Sciatic nerve (tissue), 2 donors: ENCODE measurements at regions not wholly inside any gene's neighbourhood (a gene's known extent, or its start where the extent isn't known, plus 50 kb on each side); places are given as distances from the start of the nearest gene placed in this dataset.
A peak's percentile ranks its signal among the peaks of the same experiment; 100 is the strongest.

Experiments
- ATAC-seq: fragments of 200-7000 bp; cut with Tn5 transposase; one replicate; pipeline ENCODE4 v1.9.1; 2020; ENCODE audit warnings: mild to moderate bottlenecking, moderate library complexity
- DNase-seq: peaks from one replicate; pipeline ENCODE4 v3.0.0-alpha.2; 2020; ENCODE audit warnings: low spot score
- intact Hi-C: fragments of 100-400 bp; cut with DNase I; formaldehyde crosslinking; loops from one replicate; pipeline ENCODE4 v1.14.2; 2022
- donor health status: DM: no; HTN: no; CAD: no.
- donor health status: DM: no; HTN: no; CAD: no.

GRCh38 chr10:118473305-118473960, 122.0 kb downstream of the PRLHR start:
- intact Hi-C loops, result no loop called here
- ATAC-seq (no peak), DNase-seq (no peak)

GRCh38 chr10:118472415-118473304, 122.8 kb downstream of the PRLHR start:
- ATAC-seq (no peak), DNase-seq (no peak)
- intact Hi-C loops, result no loop called here

- intact Hi-C loops, result no loop called here
- ATAC-seq (no peak), DNase-seq (no peak)
Observed at GRCh38 chr10:118471863-118472262, 123.6 kb downstream of the PRLHR start.

GRCh38 chr10:118470470-118470869, 125.0 kb downstream of the PRLHR start:
- intact Hi-C loops, result no loop called here
- no peak for DNase-seq
- no peak for ATAC-seq

GRCh38 chr10:118467200-118467599, 125.1 kb upstream of the FAM204A start:
- intact Hi-C loops, result no loop called here

GRCh38 chr10:118465300-118465874, 123.3 kb upstream of the FAM204A start:
- intact Hi-C loops, result no loop called here
- DNase-seq (no peak), ATAC-seq (no peak)

More at GRCh38 chr10:118467200-118467599, 125.1 kb upstream of the FAM204A start:
- no peak for ATAC-seq
- DNase-seq, result no peak

DNA sequence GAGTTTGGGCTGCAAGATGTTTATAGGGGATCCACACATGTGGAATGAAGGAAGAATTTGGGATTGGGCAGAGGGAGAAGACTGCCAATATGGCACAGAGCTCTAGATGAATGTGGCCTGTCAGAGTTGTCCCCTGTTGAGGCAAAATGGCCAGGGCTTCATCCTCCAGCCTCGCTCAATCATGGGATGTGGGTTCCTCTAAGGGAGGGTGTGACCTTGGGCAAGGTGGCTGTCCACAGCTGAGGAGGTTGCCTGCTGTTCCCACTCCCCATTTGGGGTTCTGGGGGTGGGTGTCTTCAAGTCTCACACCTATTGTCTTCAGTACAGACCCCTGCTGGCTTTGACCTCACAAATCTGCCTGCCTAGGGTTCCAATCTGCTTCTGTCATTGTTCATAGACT, 121.6 kb upstream of the FAM204A start:
- intact Hi-C loops, result no loop called here
- no peak for ATAC-seq
- no peak for DNase-seq

DNA sequence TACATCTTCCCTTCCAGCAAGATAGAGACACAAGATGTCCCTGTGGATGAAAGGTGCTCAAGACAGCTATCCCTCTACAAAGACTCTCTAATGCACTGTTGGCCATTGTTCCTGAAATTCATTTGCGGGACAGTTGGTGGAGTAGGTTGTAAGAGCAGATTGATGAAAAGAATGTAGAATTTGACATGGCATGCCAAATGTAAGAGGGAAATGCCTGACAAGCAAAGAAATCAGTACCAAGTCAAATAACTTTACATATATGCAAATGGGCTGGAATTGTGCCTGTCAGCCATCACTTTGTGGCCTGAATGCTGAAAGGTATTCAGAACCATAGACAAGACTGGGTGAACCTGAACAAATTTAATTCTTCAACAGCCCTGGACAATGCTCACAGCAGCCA, 120.3 kb upstream of the FAM204A start:
- no peak for DNase-seq
- no peak for ATAC-seq
- intact Hi-C loops, result no loop called here

GRCh38 chr10:118459642-118460193, 117.6 kb upstream of the FAM204A start:
- ATAC-seq, result peak; percentile 74
- intact Hi-C loops, result no loop called here
- peak; percentile 71 for DNase-seq

GRCh38 chr10:118458957-118459641, 117.0 kb upstream of the FAM204A start:
- intact Hi-C loops, result loop anchor here (1.0 kb wide), 1 partner anchor 49 kb away; no protein-coding TSS in a partner anchor
- no peak for ATAC-seq
- no peak for DNase-seq

GRCh38 chr10:118457824-118458428, 115.8 kb upstream of the FAM204A start:
- intact Hi-C loops, result loop anchor here (1.0 kb wide), 1 partner anchor 48 kb away; no protein-coding TSS in a partner anchor
- ATAC-seq (no peak), DNase-seq (no peak)

DNA sequence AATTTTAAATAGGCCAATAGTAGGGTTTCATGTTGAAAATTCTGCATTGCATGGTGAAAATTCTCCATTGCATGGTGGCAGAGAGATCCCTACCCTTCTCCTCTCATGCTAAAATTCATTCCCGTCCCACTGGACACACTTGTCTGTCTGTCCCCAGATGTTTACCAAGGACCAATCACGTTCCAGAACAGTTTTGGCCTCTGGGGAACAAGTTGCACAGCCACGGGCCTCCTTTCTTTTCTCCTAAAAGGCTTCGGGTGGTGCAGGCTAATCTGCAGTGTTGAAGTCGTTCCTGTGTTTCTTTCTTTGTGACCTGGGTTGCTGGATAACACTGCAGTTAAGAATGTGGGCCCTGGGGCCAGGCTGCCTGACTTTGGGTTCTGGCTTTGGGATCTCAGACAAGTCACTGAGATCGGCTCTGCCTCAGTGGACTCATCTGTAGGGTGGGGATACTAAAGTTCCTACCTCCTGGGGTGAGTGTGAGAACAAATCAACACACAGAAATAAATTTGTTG, 113.1 kb upstream of the FAM204A start:
- DNase-seq, result no peak
- no peak for ATAC-seq
- intact Hi-C loops, result no loop called here

DNA sequence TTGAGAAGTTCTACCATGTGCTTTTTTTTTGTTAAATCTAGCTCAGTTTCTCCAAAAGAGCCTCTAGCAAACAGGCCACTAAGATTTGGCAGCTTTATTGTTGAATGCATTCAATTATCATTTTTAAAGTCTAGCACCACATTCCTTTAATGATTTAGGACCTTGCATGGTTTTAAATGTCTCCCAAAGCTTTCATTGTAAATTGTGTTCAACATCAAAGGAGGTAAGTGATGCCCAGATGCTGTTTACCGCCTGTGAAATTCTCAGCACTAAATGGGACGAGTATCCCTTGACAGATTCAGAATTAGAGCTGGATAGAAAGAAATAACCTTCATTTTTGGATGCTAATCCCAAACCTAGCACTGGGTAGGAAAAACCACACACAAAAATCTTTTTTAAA, 112.1 kb upstream of the FAM204A start:
- DNase-seq, result no peak
- intact Hi-C loops, result no loop called here
- ATAC-seq, result no peak

- intact Hi-C loops, result no loop called here
- DNase-seq (no peak), ATAC-seq (no peak)
Observed at GRCh38 chr10:118452098-118452497, 110.0 kb upstream of the FAM204A start.

GRCh38 chr10:118449521-118449920, 107.4 kb upstream of the FAM204A start:
- ATAC-seq (no peak), DNase-seq (no peak)
- intact Hi-C loops, result no loop called here

- no peak for DNase-seq
- intact Hi-C loops, result no loop called here
- ATAC-seq, result no peak
Observed at GRCh38 chr10:118448744-118449143, 106.6 kb upstream of the FAM204A start.

- DNase-seq (peak; percentile 63), ATAC-seq (no peak)
- intact Hi-C loops, result no loop called here
Observed at GRCh38 chr10:118447478-118448270, 105.5 kb upstream of the FAM204A start.

DNA sequence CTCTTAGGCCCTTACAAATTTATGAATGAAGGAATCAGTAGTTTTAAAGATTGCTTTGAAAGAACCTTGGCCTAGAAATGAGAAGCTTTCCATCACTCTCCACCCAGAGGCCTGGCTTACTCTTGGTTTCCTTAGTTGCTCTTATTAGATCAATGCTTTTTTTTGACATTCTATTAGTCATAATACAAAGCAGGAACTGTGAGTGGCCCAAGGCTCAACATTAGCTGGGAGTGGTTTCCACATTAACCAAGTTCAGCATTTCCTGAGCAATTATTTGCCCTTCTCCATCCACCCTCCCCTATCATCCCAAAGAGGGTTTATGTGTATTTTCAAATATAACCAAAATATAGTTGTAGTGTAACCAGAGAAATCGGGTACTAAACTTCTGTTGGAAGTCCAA, 103.4 kb upstream of the FAM204A start:
- ATAC-seq, result no peak
- intact Hi-C loops, result no loop called here
- no peak for DNase-seq
